Fibroblast of the aortic adventitia (primary cell): ENCODE measurements at regions not wholly inside any gene's neighbourhood (a gene's known extent, or its start where the extent isn't known, plus 50 kb on each side); places are given as distances from the start of the nearest gene placed in this dataset.

Source experiments
- DNase-seq: peaks from one replicate; pipeline ENCODE4 v3.0.0-alpha.2; 2010; ENCODE audit warnings: low read depth
- H3K4me3 ChIP-seq: 2 replicates; pipeline ENCODE4 v1.5.1; 2011; ENCODE audit warnings: low read depth, mild to moderate bottlenecking, control low read depth, low read length, moderate library complexity
- CTCF ChIP-seq: IDR thresholded peaks from 2 replicates; pipeline ENCODE4 v1.5.1; 2011; ENCODE audit warnings: mild to moderate bottlenecking, low read length, control low read depth, inconsistent platforms; ENCODE audit not compliant: insufficient read depth

GRCh38 chr5:2544003-2544402 lies 207.5 kb downstream of the IRX2 start:
- no peak for DNase-seq
- TF ChIP-seq CTCF, result no peak
- H3K4me3 ChIP-seq, result no peak overlapping the region

- DNase-seq, result no peak
- no peak overlapping the region for H3K4me3 ChIP-seq
- no peak for TF ChIP-seq CTCF
These were observed 208.7 kb downstream of the IRX2 start for GRCh38 chr5:2542821-2543220.

- no peak for TF ChIP-seq CTCF
- H3K4me3 ChIP-seq, result no peak overlapping the region
- DNase-seq, result no peak
These were observed 209.5 kb downstream of the IRX2 start for GRCh38 chr5:2542026-2542425.

GRCh38 chr5:2538169-2538568 lies 213.3 kb downstream of the IRX2 start:
- no peak overlapping the region for H3K4me3 ChIP-seq
- no peak for DNase-seq
- TF ChIP-seq CTCF, result no peak

- no peak for DNase-seq
- no peak for TF ChIP-seq CTCF
- no peak overlapping the region for H3K4me3 ChIP-seq
These were observed 213.9 kb downstream of the IRX2 start for GRCh38 chr5:2537378-2538145.

GRCh38 chr5:2536632-2537377 lies 214.7 kb downstream of the IRX2 start:
- no peak for DNase-seq
- TF ChIP-seq CTCF, result no peak

GRCh38 chr5:2534970-2535369 lies 216.5 kb downstream of the IRX2 start:
- DNase-seq, result no peak
- TF ChIP-seq CTCF, result no peak
- H3K4me3 ChIP-seq, result no peak overlapping the region

More at GRCh38 chr5:2536632-2537377, 214.7 kb downstream of the IRX2 start:
- no peak overlapping the region for H3K4me3 ChIP-seq
